ENCODE measurements at regions not wholly inside any gene's neighbourhood (a gene's known extent, or its start where the extent isn't known, plus 50 kb on each side); places are given as distances from the start of the nearest gene placed in this dataset.

- H3K36me3 ChIP-seq (ENCODE audit: control insufficient read depth, insufficient read depth, low read length), result no peaks in the 10 kb centered on the region
- DNase-seq (ENCODE audit: extremely low read depth, insufficient read length), result no peak
These were observed 146.8 kb downstream of the MEX3B start for GRCh38 chr15:81899024-81899423.

GRCh38 chr15:81897057-81897677 lies 148.7 kb downstream of the MEX3B start:
- H3K36me3 ChIP-seq (ENCODE audit: control insufficient read depth, insufficient read depth, low read length), result no peaks in the 10 kb centered on the region
- H3K4me3 ChIP-seq (replicated peaks; ENCODE audit: low read depth, low read length), result no peak overlapping the region
- DNase-seq (ENCODE audit: extremely low read depth, insufficient read length), result no peak
- no peak for TF ChIP-seq CTCF (IDR thresholded peaks at IDR 0.05; ENCODE audit: insufficient read depth, low read length, poor library complexity, severe bottlenecking)
- no peaks in the 10 kb centered on the region for H3K27me3 ChIP-seq (replicated peaks; ENCODE audit: control insufficient read depth, insufficient read depth, low read length)

More at GRCh38 chr15:81899024-81899423, 146.8 kb downstream of the MEX3B start:
- Histone ChIP-seq H3K27me3 (replicated peaks; ENCODE audit: control insufficient read depth, insufficient read depth, low read length) (no peaks in the 10 kb centered on the region), H3K4me3 (replicated peaks; ENCODE audit: low read depth, low read length) (no peak overlapping the region)
- TF ChIP-seq CTCF (IDR thresholded peaks at IDR 0.05; ENCODE audit: insufficient read depth, low read length, poor library complexity, severe bottlenecking), result no peak

- TF ChIP-seq CTCF (IDR thresholded peaks at IDR 0.05; ENCODE audit: insufficient read depth, low read length, poor library complexity, severe bottlenecking), result no peak
- H3K27me3 ChIP-seq (replicated peaks; ENCODE audit: control insufficient read depth, insufficient read depth, low read length), result no peaks in the 10 kb centered on the region
- H3K4me3 ChIP-seq (replicated peaks; ENCODE audit: low read depth, low read length), result no peak overlapping the region
- no peak for DNase-seq (ENCODE audit: extremely low read depth, insufficient read length)
- H3K36me3 ChIP-seq (ENCODE audit: control insufficient read depth, insufficient read depth, low read length), result no peaks in the 10 kb centered on the region
These were observed 149.5 kb downstream of the MEX3B start for GRCh38 chr15:81896356-81896755.

- Histone ChIP-seq H3K36me3 (ENCODE audit: control insufficient read depth, insufficient read depth, low read length) (no peaks in the 10 kb centered on the region), H3K27me3 (replicated peaks; ENCODE audit: control insufficient read depth, insufficient read depth, low read length) (no peaks in the 10 kb centered on the region), H3K4me3 (replicated peaks; ENCODE audit: low read depth, low read length) (no peak overlapping the region)
- no peak for TF ChIP-seq CTCF (IDR thresholded peaks at IDR 0.05; ENCODE audit: insufficient read depth, low read length, poor library complexity, severe bottlenecking)
- DNase-seq (ENCODE audit: extremely low read depth, insufficient read length), result no peak
These were observed 150.1 kb downstream of the MEX3B start for GRCh38 chr15:81895723-81896122.

GRCh38 chr15:81894061-81894460 lies 151.8 kb downstream of the MEX3B start:
- no peak for TF ChIP-seq CTCF (IDR thresholded peaks at IDR 0.05; ENCODE audit: insufficient read depth, low read length, poor library complexity, severe bottlenecking)
- H3K27me3 ChIP-seq (replicated peaks; ENCODE audit: control insufficient read depth, insufficient read depth, low read length), result no peaks in the 10 kb centered on the region
- H3K4me3 ChIP-seq (replicated peaks; ENCODE audit: low read depth, low read length), result no peak overlapping the region
- H3K36me3 ChIP-seq (ENCODE audit: control insufficient read depth, insufficient read depth, low read length), result no peaks in the 10 kb centered on the region
- no peak for DNase-seq (ENCODE audit: extremely low read depth, insufficient read length)

Data from GM06990 (cell line).